ENCODE measurements at regions not wholly inside any gene's neighbourhood (a gene's known extent, or its start where the extent isn't known, plus 50 kb on each side); places are given as distances from the start of the nearest gene placed in this dataset.

GRCh38 chr13:32837973-32838927, 178.0 kb upstream of the KL start:
- Histone ChIP-seq H3K9me3 (peaks cover 0 to 4% of the 10 kb centered on the region in 2 donors), H3K27ac (peak overlapping the region in 1 of 2 donors; percentile 16), H3K4me3 (no peak overlapping the region), H3K27me3 (no peaks in the 10 kb centered on the region), H3K4me1 (peaks cover 0 to 7% of the 10 kb centered on the region in 2 donors), H3K36me3 (no peaks in the 10 kb centered on the region)
- TF ChIP-seq CTCF (IDR thresholded peaks at IDR 0.05) = no peak
- intact Hi-C loops (cut with DNase I) = no loop called here
- ATAC-seq (no peak), DNase-seq (no peak)

- Histone ChIP-seq H3K36me3 (no peaks in the 10 kb centered on the region), H3K4me3 (no peak overlapping the region), H3K27ac (peak overlapping the region; percentile 16 to 39), H3K9me3 (no peaks in the 10 kb centered on the region), H3K4me1 (peaks cover 0 to 7% of the 10 kb centered on the region in 2 donors), H3K27me3 (no peaks in the 10 kb centered on the region)
- ATAC-seq (peak; percentile 92), DNase-seq (peak in 2 of 4 donors; percentile 82 to 94)
- intact Hi-C loops (cut with DNase I) = no loop called here
- TF ChIP-seq CTCF (IDR thresholded peaks at IDR 0.05) = no peak
Observed at GRCh38 chr13:32838945-32839344, 177.3 kb upstream of the KL start.

GRCh38 chr13:32840113-32840512, 176.1 kb upstream of the KL start:
- Histone ChIP-seq H3K27me3 (no peaks in the 10 kb centered on the region), H3K4me1 (peaks cover 0 to 7% of the 10 kb centered on the region in 2 donors), H3K27ac (peak overlapping the region in 1 of 2 donors; percentile 1), H3K9me3 (no peaks in the 10 kb centered on the region), H3K36me3 (no peaks in the 10 kb centered on the region), H3K4me3 (no peak overlapping the region)
- TF ChIP-seq CTCF (IDR thresholded peaks at IDR 0.05) = no peak
- intact Hi-C loops (cut with DNase I) = no loop called here
- no peak for ATAC-seq
- no peak for DNase-seq

- Histone ChIP-seq H3K27me3 (no peaks in the 10 kb centered on the region), H3K4me3 (no peak overlapping the region), H3K36me3 (no peaks in the 10 kb centered on the region), H3K4me1 (peaks cover 0 to 7% of the 10 kb centered on the region in 2 donors), H3K9me3 (no peaks in the 10 kb centered on the region), H3K27ac (no peak overlapping the region)
- ATAC-seq = no peak
- no peak for TF ChIP-seq CTCF (IDR thresholded peaks at IDR 0.05)
- intact Hi-C loops (cut with DNase I) = no loop called here
- peak in 1 of 4 donors; percentile 23 for DNase-seq
Observed at GRCh38 chr13:32840989-32841713, 175.1 kb upstream of the KL start.

Data from left lung (tissue), 4 donors.